Stimulated activated CD8-positive, alpha-beta memory T cell treated with anti-CD3 and anti-CD28 coated beads, Interleukin-7, amount 100 ng/mL, for 4 hours (primary cell): ENCODE measurements at regions not wholly inside any gene's neighbourhood (a gene's known extent, or its start where the extent isn't known, plus 50 kb on each side); places are given as distances from the start of the nearest gene placed in this dataset.
A peak's percentile ranks its signal among the peaks of the same experiment; 100 is the strongest.
"Not testable (repeated sequence)": the region's sequence is repeated elsewhere in the genome, so short reads cannot be mapped to it uniquely, and the experiment has no call there.

Source experiments
- DNase-seq, 2 donors: peaks; one replicate each; pipeline ENCODE4 v3.0.0-alpha.2; 2020; ENCODE audit warnings: low read depth in 2 of 2

DNA sequence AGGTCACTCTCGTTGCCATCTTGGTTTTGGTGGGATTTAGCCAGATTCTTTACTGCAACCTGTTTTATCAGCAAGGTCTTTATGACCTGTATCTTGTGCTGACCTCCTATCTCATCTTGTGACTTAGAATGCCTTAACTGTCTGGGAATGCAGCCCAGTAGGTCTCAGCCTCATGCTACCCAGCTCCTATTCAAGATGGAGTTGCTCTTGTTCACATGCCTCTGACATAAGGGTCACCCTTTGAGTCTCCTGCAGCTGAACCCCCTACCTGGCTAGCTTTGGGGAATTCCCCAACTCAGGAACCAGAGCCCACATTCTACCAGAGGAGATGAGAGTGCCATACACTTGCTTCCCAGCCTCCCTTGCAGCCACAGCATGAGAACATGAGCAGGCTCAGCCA, 123.0 kb upstream of the ARHGEF3 start:
- not testable (repeated sequence) for DNase-seq

DNA sequence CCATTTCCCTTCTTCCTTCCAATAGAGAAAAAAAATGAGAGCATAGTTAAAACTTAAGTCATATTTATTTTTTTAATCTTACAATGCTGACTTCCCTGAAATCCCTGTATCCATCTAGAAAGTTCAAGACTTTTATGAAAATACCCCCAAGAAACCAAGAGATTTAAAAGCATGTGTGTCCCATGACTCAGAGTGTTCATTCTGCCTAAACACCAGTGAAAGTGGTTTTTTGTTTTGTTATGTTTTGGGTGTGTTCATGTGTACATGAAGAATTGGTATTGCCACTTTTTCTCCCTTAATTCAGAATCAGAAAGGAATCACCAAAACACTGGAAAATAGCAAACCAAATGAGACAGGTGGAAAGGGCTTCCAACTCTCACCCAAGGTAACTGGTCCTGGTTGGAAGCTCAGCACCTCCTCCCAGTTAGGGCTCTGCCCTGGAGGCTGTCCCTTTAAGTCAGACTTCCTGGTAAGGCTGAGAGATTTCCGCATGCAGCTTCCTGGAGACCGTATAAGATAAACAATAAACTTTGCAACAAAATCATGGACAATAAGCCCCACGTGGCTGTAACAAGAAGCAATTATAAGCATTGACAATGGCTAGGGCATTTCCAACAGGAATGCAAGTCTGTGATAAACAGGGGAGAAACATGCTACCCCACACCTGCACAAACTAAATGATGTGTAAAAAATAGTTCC, 121.9 kb upstream of the ARHGEF3 start:
- DNase-seq, result no peak

DNA sequence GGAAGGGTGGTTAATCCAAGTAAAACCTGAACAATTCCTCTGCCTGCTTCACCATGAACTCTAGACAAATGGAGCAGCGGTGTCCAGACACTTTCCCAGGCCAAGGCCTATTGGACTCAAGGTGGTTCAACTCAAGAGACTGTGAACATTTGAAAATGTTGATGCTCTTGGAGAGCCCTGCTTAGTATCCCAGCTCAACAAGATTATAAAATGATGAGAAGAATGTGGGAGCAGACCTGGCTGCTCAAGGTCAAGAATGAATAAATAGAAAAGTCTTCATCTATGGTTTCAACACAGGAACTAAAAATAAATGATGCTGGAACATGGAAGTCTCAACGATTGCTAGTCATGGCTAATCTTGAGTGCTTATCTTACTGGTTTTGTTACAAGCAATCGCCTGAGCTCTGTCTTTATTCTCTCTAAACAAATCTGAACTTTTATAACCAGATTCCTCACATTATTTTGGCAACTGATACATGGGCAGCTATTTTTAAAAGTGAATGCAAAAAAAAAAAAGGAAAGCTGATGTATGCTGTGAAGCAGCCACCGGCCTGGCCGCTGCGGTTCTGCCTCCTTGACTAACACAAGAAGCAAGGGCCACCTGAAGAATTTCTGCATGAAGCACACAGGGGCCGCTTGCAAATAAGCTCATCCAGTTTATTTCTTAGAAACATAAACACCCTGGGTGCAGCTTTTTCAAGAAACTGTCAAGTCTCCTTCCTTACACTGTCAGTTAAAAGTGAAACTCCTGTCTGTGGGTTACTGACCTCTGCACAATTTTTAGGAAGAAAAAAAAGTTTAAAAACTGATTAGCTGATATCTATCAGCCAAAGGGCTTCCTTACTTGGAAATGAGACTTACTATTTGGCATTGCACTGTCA, 120.1 kb upstream of the ARHGEF3 start:
- peak in 1 of 2 donors; percentile 17 for DNase-seq

DNA sequence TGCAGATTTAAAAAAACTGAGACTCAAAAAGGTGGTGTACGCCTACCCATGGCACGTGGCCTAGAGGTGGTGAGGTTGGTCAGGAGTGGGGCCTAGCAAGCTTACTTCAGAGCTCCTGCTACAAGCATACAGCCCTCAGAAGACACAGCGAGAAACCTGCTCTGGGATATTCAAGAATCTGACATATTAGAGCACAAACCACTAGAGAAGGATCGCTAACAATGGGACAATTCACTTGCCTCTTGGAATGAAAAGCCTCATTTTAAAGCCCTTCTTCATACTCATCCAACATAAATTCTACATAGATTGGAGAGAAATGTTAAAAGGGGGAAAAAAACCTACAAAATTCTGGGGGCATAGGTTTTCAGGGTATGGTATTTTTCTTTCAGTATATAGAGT, 118.0 kb upstream of the ARHGEF3 start:
- no peak for DNase-seq

DNA sequence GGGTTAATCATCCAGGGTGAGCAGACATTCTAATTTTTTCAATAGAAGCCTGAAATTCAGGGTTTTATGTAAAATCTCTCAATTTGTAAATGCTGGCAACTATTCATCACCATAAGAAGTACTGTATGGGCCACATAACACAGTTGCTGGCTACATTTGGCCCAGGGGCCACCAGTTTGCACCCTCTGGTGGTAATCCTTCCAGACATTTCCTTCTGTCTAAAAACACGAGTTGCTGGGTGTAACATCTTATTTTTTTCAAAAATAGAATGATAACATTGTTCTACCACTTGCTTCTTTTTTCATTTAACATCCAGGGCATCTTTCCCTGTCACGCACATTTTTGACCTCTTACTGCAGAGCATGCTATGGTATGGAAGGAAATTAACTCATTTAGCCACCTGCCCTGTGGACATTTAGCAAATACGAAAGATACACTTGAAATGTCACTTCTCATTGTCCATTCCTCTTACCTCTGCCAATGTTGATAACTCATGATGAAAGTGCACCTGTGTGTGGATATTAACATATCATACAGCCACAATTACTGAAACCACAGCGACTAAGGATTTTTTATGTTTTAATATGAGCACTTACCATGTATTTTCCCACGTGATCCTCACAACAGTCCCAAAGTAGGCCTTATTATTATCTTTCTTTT, 117.5 kb upstream of the ARHGEF3 start:
- DNase-seq, result no peak

DNA sequence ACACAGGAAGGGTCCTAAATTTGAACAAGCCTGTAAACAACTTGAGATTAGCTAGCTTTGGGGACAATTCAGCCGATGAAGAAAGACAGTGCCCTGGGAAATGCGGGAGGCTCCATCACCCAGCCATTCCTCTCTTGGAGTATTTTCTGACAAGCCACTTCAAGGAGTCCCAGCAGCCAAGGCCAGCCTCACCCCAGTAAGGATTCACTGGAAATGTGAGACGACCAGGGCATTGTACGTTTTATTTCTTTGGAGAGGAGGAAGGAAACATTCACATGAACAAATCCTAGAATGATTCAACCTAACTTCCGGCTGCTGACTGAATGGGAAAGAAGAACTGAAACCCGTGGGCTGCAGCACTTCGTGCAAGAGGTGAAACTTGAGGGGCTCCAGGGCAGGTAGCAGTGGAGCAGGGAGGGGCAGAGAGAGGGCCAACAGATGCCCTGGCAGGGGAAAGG, 116.4 kb upstream of the ARHGEF3 start:
- no peak for DNase-seq

GRCh38 chr3:56917361-56918110, 115.8 kb upstream of the ARHGEF3 start:
- DNase-seq, result no peak

DNA sequence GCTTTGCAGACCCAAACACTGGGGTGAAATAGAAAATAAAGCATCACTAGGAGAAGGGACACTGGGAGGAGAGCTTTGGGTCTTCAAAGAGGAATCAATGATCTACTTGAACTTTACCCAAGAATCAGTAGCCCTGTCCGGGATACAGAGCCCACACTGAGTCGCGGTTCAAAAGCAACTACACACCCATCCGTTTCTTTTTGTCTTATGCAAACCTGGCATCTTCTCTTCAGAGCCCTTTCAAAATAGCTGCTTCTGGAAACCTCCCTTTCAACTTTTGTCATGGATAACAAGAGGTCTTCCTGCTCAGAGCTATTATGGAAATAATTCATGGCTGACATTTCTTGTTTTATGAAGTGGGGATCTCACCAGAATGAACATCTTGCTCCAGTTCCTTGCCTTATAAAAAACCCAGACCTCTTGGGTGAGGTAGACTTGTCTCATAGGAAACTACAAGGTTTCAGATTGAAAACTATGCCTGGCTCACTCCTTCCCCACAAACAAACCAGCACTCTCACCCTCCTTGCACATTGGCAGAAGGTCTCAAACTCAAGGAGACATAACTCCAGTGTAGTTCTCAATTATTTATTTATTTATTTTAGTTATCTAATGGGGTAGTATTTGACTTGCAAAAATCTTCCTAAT, 115.1 kb upstream of the ARHGEF3 start:
- DNase-seq, result no peak

- peak; percentile 62 to 65 for DNase-seq
These were observed 114.3 kb upstream of the ARHGEF3 start for GRCh38 chr3:56915966-56916586.

GRCh38 chr3:56914646-56915045, 112.9 kb upstream of the ARHGEF3 start:
- no peak for DNase-seq

DNA sequence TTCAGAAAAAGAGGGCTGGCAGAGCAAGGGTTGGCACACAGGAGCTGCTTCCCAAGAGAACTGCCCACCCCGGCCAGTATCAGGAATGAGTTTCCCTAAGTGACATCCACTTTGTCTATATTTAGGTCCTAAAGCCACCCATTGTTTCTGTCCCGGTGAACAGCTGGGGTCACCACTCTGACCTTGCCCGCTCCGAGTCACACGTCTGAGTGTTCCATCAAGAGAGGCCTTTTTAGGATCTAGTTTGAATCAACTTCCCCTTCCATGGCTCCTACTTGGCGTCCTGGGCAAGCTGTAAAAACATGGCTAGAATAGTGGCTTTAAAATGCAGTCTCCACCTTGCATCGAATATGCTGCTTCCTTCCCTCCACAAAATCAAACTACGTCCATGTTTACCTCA, 109.6 kb upstream of the ARHGEF3 start:
- no peak for DNase-seq

GRCh38 chr3:56909349-56909748, 107.6 kb upstream of the ARHGEF3 start:
- no peak for DNase-seq

GRCh38 chr3:56908004-56908403, 106.3 kb upstream of the ARHGEF3 start:
- no peak for DNase-seq

GRCh38 chr3:56904552-56905215, 102.9 kb upstream of the ARHGEF3 start:
- DNase-seq, result no peak

DNA sequence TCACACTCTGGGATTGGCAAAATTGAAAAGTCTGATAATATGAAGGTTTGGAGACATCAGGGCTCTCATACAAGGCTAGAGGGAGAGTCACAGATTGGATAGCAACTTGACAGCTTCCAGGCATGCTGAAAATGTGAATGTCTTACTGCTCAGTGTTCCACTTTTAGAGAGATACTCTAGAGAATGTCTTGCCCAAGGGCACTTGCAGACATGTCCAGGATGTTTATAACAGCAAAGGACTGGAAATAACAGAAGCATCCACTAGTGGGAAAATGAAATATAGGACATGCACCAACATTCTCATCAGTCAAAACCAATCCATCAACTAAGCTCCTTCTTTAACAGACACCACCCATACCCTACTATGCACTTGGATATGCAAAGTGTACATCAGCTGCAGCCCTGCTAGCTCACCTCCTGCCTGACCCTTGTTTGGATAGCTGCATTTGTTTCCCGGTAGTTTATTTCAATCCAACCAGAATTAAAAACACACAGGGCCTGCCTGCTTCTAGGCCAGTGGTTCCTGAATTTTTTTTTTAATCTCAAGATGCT, 101.6 kb upstream of the ARHGEF3 start:
- DNase-seq, result no peak

GRCh38 chr3:56902468-56903160, 100.9 kb upstream of the ARHGEF3 start:
- no peak for DNase-seq

DNA sequence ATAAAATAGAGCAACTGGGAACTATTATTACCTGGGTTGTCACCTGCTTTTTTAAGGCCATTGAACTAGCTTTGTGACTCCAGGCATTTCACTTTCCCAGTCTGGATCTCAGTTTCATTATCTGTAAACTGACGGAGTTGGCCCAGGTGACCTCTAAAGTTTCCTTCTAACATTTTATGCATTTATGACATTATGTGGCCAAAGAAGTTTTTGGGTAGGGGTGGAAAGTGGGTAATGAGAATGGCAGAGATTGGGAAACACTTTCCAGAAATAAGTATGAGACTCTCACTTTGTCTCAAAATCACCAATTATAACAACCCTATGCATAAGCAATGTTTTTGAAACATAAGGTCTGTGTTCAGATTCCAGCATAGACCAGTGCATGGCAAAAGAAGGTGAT, 99.1 kb upstream of the ARHGEF3 start:
- DNase-seq, result no peak

- DNase-seq, result no peak
These were observed 98.1 kb upstream of the ARHGEF3 start for GRCh38 chr3:56899851-56900250.

DNA sequence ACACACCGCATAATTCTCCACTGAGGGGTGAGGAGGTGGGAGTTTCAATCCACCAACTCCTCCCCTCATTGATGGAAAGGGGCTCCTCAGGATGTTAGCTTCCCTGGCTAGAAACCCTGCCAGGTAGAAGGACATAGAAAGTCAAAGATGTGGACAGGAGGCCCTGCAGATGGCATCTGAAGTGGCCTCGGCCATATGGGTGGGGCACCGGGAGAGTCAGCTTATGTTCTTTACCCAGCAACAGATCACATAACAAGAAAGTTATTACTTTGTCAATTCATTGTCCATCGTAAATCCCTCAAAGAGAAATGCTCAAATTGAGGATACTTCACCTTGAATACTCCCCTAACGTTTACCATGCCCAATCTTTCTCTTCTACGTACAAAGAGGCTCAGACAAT, 97.3 kb upstream of the ARHGEF3 start:
- no peak for DNase-seq
